ENCODE measurements at regions not wholly inside any gene's neighbourhood (a gene's known extent, or its start where the extent isn't known, plus 50 kb on each side); places are given as distances from the start of the nearest gene placed in this dataset.

- Histone ChIP-seq H3K36me3 (ENCODE audit: control insufficient read depth, insufficient read depth, low read length) (no peaks in the 10 kb centered on the region), H3K9me3 (replicated peaks; ENCODE audit: control insufficient read depth, insufficient read depth, low read depth, low read length) (no peaks in the 10 kb centered on the region), H3K9me1 (ENCODE audit: control insufficient read depth, insufficient read depth, low read length) (no peaks in the 10 kb centered on the region), H3K79me2 (ENCODE audit: control insufficient read depth, insufficient read depth, low read length) (no peaks in the 10 kb centered on the region), H3K4me2 (ENCODE audit: insufficient read depth, low read length) (no peak overlapping the region), H3K27me3 (ENCODE audit: control insufficient read depth in 2 of 2, insufficient read depth in 2 of 2, low read length in 2 of 2) (no peaks in the 10 kb centered on the region), H3K27ac (ENCODE audit: extremely low read depth, low read depth, low read length) (no peak overlapping the region), H3K4me3 (no peak overlapping the region), H3K4me1 (replicated peaks in 1 of 2; ENCODE audit: control insufficient read depth in 2 of 2, insufficient read depth in 2 of 2, low read length in 2 of 2) (no peaks in the 10 kb centered on the region), H4K20me1 (replicated peaks; ENCODE audit: control insufficient read depth, insufficient read depth, low read length) (no peaks in the 10 kb centered on the region), H2AFZ (ENCODE audit: low read depth, low read length) (no peak overlapping the region), H3K9ac (ENCODE audit: insufficient read depth in 1 of 2, low read depth in 2 of 2, low read length in 2 of 2) (no peak overlapping the region)
- FAIRE-seq, result no peak
- intact Hi-C loops (cut with micrococcal nuclease) (no loop called here), in situ Hi-C loops (cut with MboI) (no loop called here)
- ChIA-PET POLR2A (no interaction called here), CTCF (ENCODE audit: low intra/inter-chr PET ratio) (no interaction called here)
- 6% methylated on average over 4 of the region's 4 CpGs for WGBS (ENCODE audit: insufficient coverage, low coverage, missing lambda C conversion rate)
- ATAC-seq, result no peak
- no TSS peak for BruUV-seq (replicated peaks)
- no peak for DNase-seq (ENCODE audit: extremely low read depth in 1 of 4, low spot score in 3 of 4)
- TF ChIP-seq HIVEP1 (CRISPR knock-in tag; IDR thresholded peaks at IDR 0.05), result no peak
- TF ChIP-seq NR0B1 (IDR thresholded peaks at IDR 0.05; ENCODE audit: partially characterized antibody), result no peak
- no peak for TF ChIP-seq SMAD4 (CRISPR knock-in tag; conservative IDR thresholded peaks at IDR 0.05)
- no peak for TF ChIP-seq POLR2AphosphoS2 (IDR thresholded peaks at IDR 0.05; ENCODE audit: low read length)
- TF ChIP-seq KDM1A (IDR thresholded peaks at IDR 0.05), result no peak
- TF ChIP-seq ZNF143 (CRISPR knock-in tag; IDR thresholded peaks at IDR 0.05), result no peak
- no peak for TF ChIP-seq HSF4 (CRISPR knock-in tag; IDR thresholded peaks at IDR 0.05; ENCODE audit: borderline replicate concordance)
Measured at GRCh38 chr2:237167038-237167437, 81.3 kb downstream of the COPS8 start.
